ENCODE measurements at regions not wholly inside any gene's neighbourhood (a gene's known extent, or its start where the extent isn't known, plus 50 kb on each side); places are given as distances from the start of the nearest gene placed in this dataset.

DNA sequence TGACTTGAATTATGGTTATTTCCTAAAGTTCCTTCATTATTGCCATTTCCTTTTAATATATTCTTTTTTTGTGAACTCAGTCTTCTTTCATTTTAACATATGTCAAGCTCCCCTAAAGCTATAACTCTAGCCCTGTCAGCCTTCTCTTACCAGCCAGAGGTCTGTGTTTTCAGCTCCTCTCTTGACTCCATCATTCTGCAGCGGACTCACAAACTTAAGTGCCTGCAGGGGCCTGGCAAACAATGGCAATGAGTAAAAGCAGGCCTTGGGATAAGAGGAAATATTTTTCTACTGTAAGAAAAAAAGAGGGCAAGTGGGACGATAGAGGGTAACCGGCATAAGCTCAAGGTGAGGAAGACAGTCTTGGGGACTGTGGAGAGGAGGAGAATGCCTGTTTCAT, 424.5 kb upstream of the RGS6 start:
- no peak overlapping the region for H3K4me3 Mint-ChIP-seq
- no peaks in the 10 kb centered on the region for H3K36me3 Mint-ChIP-seq
- TF ChIP-seq, protein P1, sequence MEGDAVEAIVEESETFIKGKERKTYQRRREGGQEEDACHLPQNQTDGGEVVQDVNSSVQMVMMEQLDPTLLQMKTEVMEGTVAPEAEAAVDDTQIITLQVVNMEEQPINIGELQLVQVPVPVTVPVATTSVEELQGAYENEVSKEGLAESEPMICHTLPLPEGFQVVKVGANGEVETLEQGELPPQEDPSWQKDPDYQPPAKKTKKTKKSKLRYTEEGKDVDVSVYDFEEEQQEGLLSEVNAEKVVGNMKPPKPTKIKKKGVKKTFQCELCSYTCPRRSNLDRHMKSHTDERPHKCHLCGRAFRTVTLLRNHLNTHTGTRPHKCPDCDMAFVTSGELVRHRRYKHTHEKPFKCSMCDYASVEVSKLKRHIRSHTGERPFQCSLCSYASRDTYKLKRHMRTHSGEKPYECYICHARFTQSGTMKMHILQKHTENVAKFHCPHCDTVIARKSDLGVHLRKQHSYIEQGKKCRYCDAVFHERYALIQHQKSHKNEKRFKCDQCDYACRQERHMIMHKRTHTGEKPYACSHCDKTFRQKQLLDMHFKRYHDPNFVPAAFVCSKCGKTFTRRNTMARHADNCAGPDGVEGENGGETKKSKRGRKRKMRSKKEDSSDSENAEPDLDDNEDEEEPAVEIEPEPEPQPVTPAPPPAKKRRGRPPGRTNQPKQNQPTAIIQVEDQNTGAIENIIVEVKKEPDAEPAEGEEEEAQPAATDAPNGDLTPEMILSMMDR (IDR thresholded peaks at IDR 0.05), result no peak
- ATAC-seq (no peak), DNase-seq (no peak)
- 98% methylated on average over 3 of the region's 3 CpGs for WGBS (ENCODE audit: insufficient coverage)
- intact Hi-C loops (cut with micrococcal nuclease), result no loop called here
- no peak overlapping the region for H3K4me3 ChIP-seq (ENCODE audit: low read length)
- no peaks in the 10 kb centered on the region for H3K9me3 ChIP-seq (ENCODE audit: control insufficient read depth, insufficient read depth, low read length)
- H3K36me3 ChIP-seq (ENCODE audit: control insufficient read depth, insufficient read depth, low read length), result no peaks in the 10 kb centered on the region
- H3K27me3 Mint-ChIP-seq (ENCODE audit: low read depth in 2 of 2), result no peaks in the 10 kb centered on the region
- H3K4me1 ChIP-seq (ENCODE audit: control insufficient read depth, insufficient read depth, low read length), result no peaks in the 10 kb centered on the region
- H3K27me3 ChIP-seq (ENCODE audit: control insufficient read depth, insufficient read depth, low read length), result no peaks in the 10 kb centered on the region
- H3K27ac ChIP-seq (ENCODE audit: low read length), result no peak overlapping the region
- H3K4me1 Mint-ChIP-seq, result peaks cover 0 to 6% of the 10 kb centered on the region in 2 donors
- no peak overlapping the region for H3K27ac Mint-ChIP-seq
- H3K9me3 Mint-ChIP-seq, result no peaks in the 10 kb centered on the region

DNA sequence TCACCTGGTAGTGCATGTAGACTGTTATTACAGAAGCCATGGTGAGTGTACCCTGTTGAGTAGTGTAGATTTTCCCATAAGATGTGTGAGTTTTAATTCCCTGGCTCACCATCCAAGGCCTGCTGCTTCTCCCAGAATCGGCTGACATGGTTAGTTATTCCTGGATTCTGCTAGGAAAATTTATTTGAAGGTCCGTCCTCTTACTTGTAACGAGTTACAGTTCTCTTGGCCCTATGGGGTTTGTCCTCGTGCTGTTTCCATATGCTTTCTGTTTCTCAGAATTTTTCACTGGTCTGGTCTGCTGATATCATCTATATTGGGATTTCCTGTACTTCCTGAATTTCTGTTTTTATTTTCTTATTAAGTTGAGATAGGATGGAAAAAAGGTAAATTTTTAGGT, 423.3 kb upstream of the RGS6 start:
- H3K4me1 Mint-ChIP-seq, result peaks cover 0 to 6% of the 10 kb centered on the region in 2 donors
- peaks cover 2% of the 10 kb centered on the region for H3K36me3 ChIP-seq (ENCODE audit: control insufficient read depth, insufficient read depth, low read length)
- H3K27ac ChIP-seq (ENCODE audit: low read length), result no peak overlapping the region
- intact Hi-C loops (cut with micrococcal nuclease), result no loop called here
- H3K27me3 ChIP-seq (ENCODE audit: control insufficient read depth, insufficient read depth, low read length), result no peaks in the 10 kb centered on the region
- H3K4me3 Mint-ChIP-seq, result no peak overlapping the region
- TF ChIP-seq, protein P1 (IDR thresholded peaks at IDR 0.05), result no peak
- no peaks in the 10 kb centered on the region for H3K4me1 ChIP-seq (ENCODE audit: control insufficient read depth, insufficient read depth, low read length)
- DNase-seq (no peak), ATAC-seq (no peak)
- H3K9me3 ChIP-seq (ENCODE audit: control insufficient read depth, insufficient read depth, low read length), result no peaks in the 10 kb centered on the region
- 96% methylated on average over 4 of the region's 4 CpGs for WGBS (ENCODE audit: insufficient coverage)
- H3K4me3 ChIP-seq (ENCODE audit: low read length), result no peak overlapping the region
- no peaks in the 10 kb centered on the region for H3K36me3 Mint-ChIP-seq
- no peak overlapping the region for H3K27ac Mint-ChIP-seq
- no peaks in the 10 kb centered on the region for H3K27me3 Mint-ChIP-seq (ENCODE audit: low read depth in 2 of 2)
- H3K9me3 Mint-ChIP-seq, result no peaks in the 10 kb centered on the region

DNA sequence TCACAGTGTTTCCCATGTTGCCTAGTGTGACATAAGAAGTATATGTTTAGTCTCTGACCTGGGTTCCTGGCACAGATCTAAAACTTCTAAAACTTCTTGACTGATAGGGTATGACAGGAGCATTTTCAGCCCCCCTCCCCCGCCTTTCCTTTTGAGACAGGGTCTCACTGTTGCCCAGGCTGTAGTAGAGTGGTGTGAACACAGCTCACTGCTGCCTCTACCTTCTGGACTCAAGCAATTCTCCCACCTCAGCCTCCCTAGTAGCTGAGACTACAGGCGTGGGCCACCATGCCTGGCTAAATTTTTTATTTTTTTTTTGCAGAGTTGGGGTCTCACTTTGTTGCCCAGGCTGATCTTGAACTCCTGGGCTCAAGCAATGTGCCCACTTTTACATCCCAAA, 421.1 kb upstream of the RGS6 start:
- no peaks in the 10 kb centered on the region for H3K36me3 Mint-ChIP-seq
- no peaks in the 10 kb centered on the region for H3K4me1 ChIP-seq (ENCODE audit: control insufficient read depth, insufficient read depth, low read length)
- H3K27me3 Mint-ChIP-seq (ENCODE audit: low read depth in 2 of 2), result no peaks in the 10 kb centered on the region
- H3K4me3 ChIP-seq (ENCODE audit: low read length), result no peak overlapping the region
- H3K9me3 Mint-ChIP-seq, result no peaks in the 10 kb centered on the region
- H3K36me3 ChIP-seq (ENCODE audit: control insufficient read depth, insufficient read depth, low read length), result peaks cover 2% of the 10 kb centered on the region
- H3K4me1 Mint-ChIP-seq, result peaks cover 0 to 6% of the 10 kb centered on the region in 2 donors
- no peaks in the 10 kb centered on the region for H3K27me3 ChIP-seq (ENCODE audit: control insufficient read depth, insufficient read depth, low read length)
- H3K4me3 Mint-ChIP-seq, result no peak overlapping the region
- TF ChIP-seq, protein P1 (IDR thresholded peaks at IDR 0.05), result no peak
- no peak overlapping the region for H3K27ac Mint-ChIP-seq
- ATAC-seq (no peak), DNase-seq (no peak)
- H3K27ac ChIP-seq (ENCODE audit: low read length), result no peak overlapping the region
- H3K9me3 ChIP-seq (ENCODE audit: control insufficient read depth, insufficient read depth, low read length), result no peaks in the 10 kb centered on the region
- 100% methylated on average over 2 of the region's 2 CpGs for WGBS (ENCODE audit: insufficient coverage)
- intact Hi-C loops (cut with micrococcal nuclease), result no loop called here
